ENCODE measurements at regions not wholly inside any gene's neighbourhood (a gene's known extent, or its start where the extent isn't known, plus 50 kb on each side); places are given as distances from the start of the nearest gene placed in this dataset.

DNA sequence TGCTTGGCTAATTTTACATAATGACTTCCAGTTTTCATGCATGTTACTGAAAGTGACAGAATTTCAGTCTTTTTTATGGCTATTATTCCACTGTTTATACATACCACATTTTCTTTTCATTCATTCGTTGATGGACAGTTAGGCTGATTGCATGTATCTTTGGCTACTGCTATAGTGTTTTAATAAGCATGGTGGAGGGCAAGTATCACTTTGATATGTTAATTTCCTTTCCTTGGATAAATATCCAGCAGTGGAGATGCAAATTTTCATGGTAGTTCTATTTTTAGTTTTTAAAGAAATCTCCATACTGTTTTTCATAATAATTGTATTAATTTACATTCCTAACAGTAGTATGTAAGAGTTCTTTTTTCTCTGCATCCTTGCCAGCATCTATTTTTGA lies 297.9 kb downstream of the PRR16 start:
- Histone ChIP-seq H3K27ac (ENCODE audit: low read depth in 2 of 2, low read length in 1 of 2) (no peak overlapping the region), H3K9me2 (no peaks in the 10 kb centered on the region), H3K36me3 (replicated peaks in 1 of 2; ENCODE audit: control insufficient read depth in 1 of 2, insufficient read depth in 2 of 2, low read length in 1 of 2) (no peaks in the 10 kb centered on the region), H2AFZ (ENCODE audit: low read depth) (no peak overlapping the region), H3K4me2 (no peak overlapping the region), H3K9me3 (no peaks in the 10 kb centered on the region), H4K20me1 (ENCODE audit: insufficient read depth) (no peaks in the 10 kb centered on the region), H3K27me3 (ENCODE audit: insufficient read depth) (no peaks in the 10 kb centered on the region), H3F3A (replicated peaks; ENCODE audit: insufficient read depth) (no peaks in the 10 kb centered on the region), H3K79me2 (ENCODE audit: insufficient read depth) (no peaks in the 10 kb centered on the region), H3K4me1 (ENCODE audit: control insufficient read depth in 1 of 2, insufficient read depth in 2 of 2, low read depth in 1 of 2, low read length in 1 of 2) (no peaks in the 10 kb centered on the region; a peak in 1 of 4 replicates), H3K4me3 (ENCODE audit: low read depth in 2 of 2, low read length in 1 of 2) (no peak overlapping the region), H3K9ac (no peak overlapping the region)
- 78% methylated on average over 1 of the region's 1 CpG for WGBS (ENCODE audit: low lambda C conversion rate)
- no peak for DNase-seq
- ChIA-PET CTCF (no interaction called here), POLR2A (no interaction called here)
- no peak for TF ChIP-seq EP300 (IDR thresholded peaks at IDR 0.05; ENCODE audit: borderline replicate concordance in 1 of 2, low read depth in 1 of 2, low read length in 1 of 2)

DNA sequence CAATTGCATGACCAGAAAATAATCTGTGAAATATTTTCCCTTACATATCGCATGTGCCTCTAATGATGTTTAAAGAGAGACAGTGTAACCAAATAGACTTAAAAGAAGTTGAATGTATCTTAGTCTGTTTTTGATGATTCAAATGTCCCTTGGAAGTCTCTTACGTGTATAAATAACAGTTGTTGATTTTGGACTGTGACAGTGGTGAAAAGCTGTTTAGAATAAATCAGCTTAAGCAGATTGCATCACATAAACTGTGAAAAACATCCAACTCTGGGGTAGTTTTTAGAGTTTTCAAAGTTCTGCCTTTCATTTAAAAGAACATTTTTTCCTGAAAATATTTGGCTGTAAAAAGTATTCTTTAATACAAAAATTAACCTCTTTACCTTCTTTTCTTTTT lies 301.1 kb downstream of the PRR16 start:
- Histone ChIP-seq H4K20me1 (ENCODE audit: insufficient read depth) (no peaks in the 10 kb centered on the region), H3F3A (replicated peaks; ENCODE audit: insufficient read depth) (peaks cover 5% of the 10 kb centered on the region), H3K4me3 (ENCODE audit: low read depth in 2 of 2, low read length in 1 of 2) (no peak overlapping the region), H3K4me1 (ENCODE audit: control insufficient read depth in 1 of 2, insufficient read depth in 2 of 2, low read depth in 1 of 2, low read length in 1 of 2) (peaks cover 0 to 3% of the 10 kb centered on the region in 2 experiments; a peak in 2 of 4 replicates), H3K79me2 (ENCODE audit: insufficient read depth) (no peaks in the 10 kb centered on the region), H3K9me2 (no peaks in the 10 kb centered on the region), H3K4me2 (no peak overlapping the region), H3K27ac (ENCODE audit: low read depth in 2 of 2, low read length in 1 of 2) (no peak overlapping the region), H3K27me3 (ENCODE audit: insufficient read depth) (no peaks in the 10 kb centered on the region), H2AFZ (ENCODE audit: low read depth) (no peak overlapping the region), H3K36me3 (replicated peaks in 1 of 2; ENCODE audit: control insufficient read depth in 1 of 2, insufficient read depth in 2 of 2, low read length in 1 of 2) (no peaks in the 10 kb centered on the region), H3K9me3 (no peaks in the 10 kb centered on the region), H3K9ac (no peak overlapping the region)
- DNase-seq = no peak
- ChIA-PET CTCF (no interaction called here), POLR2A (no interaction called here)
- TF ChIP-seq, protein P1, sequence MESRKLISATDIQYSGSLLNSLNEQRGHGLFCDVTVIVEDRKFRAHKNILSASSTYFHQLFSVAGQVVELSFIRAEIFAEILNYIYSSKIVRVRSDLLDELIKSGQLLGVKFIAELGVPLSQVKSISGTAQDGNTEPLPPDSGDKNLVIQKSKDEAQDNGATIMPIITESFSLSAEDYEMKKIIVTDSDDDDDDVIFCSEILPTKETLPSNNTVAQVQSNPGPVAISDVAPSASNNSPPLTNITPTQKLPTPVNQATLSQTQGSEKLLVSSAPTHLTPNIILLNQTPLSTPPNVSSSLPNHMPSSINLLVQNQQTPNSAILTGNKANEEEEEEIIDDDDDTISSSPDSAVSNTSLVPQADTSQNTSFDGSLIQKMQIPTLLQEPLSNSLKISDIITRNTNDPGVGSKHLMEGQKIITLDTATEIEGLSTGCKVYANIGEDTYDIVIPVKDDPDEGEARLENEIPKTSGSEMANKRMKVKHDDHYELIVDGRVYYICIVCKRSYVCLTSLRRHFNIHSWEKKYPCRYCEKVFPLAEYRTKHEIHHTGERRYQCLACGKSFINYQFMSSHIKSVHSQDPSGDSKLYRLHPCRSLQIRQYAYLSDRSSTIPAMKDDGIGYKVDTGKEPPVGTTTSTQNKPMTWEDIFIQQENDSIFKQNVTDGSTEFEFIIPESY (IDR thresholded peaks at IDR 0.05; ENCODE audit: borderline replicate concordance, low read depth) = no peak
- TF ChIP-seq TEAD4 (IDR thresholded peaks at IDR 0.05; ENCODE audit: borderline replicate concordance, insufficient read depth) (no peak), GATA2 (CRISPR knock-in tag; IDR thresholded peaks at IDR 0.05) (no peak), TCF12 (IDR thresholded peaks at IDR 0.05) (no peak), RAD21 (IDR thresholded peaks at IDR 0.05; ENCODE audit: low read length) (no peak)
- TF ChIP-seq, protein P2, sequence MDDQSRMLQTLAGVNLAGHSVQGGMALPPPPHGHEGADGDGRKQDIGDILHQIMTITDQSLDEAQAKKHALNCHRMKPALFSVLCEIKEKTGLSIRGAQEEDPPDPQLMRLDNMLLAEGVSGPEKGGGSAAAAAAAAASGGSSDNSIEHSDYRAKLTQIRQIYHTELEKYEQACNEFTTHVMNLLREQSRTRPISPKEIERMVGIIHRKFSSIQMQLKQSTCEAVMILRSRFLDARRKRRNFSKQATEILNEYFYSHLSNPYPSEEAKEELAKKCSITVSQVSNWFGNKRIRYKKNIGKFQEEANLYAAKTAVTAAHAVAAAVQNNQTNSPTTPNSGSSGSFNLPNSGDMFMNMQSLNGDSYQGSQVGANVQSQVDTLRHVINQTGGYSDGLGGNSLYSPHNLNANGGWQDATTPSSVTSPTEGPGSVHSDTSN (IDR thresholded peaks at IDR 0.05) = no peak
- TF ChIP-seq, protein P3, sequence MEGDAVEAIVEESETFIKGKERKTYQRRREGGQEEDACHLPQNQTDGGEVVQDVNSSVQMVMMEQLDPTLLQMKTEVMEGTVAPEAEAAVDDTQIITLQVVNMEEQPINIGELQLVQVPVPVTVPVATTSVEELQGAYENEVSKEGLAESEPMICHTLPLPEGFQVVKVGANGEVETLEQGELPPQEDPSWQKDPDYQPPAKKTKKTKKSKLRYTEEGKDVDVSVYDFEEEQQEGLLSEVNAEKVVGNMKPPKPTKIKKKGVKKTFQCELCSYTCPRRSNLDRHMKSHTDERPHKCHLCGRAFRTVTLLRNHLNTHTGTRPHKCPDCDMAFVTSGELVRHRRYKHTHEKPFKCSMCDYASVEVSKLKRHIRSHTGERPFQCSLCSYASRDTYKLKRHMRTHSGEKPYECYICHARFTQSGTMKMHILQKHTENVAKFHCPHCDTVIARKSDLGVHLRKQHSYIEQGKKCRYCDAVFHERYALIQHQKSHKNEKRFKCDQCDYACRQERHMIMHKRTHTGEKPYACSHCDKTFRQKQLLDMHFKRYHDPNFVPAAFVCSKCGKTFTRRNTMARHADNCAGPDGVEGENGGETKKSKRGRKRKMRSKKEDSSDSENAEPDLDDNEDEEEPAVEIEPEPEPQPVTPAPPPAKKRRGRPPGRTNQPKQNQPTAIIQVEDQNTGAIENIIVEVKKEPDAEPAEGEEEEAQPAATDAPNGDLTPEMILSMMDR (IDR thresholded peaks at IDR 0.05) = no peak
- TF ChIP-seq, protein P4, sequence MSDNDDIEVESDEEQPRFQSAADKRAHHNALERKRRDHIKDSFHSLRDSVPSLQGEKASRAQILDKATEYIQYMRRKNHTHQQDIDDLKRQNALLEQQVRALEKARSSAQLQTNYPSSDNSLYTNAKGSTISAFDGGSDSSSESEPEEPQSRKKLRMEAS (IDR thresholded peaks at IDR 0.05; ENCODE audit: low read depth) = no peak
- 89% methylated on average over 2 of the region's 2 CpGs for WGBS (ENCODE audit: low lambda C conversion rate)

Data from SK-N-SH (cell line).